HG03095 (cell line): ENCODE measurements at regions not wholly inside any gene's neighbourhood (a gene's known extent, or its start where the extent isn't known, plus 50 kb on each side); places are given as distances from the start of the nearest gene placed in this dataset.
A peak's percentile ranks its signal among the peaks of the same experiment; 100 is the strongest.
"Not testable (repeated sequence)": the region's sequence is repeated elsewhere in the genome, so short reads cannot be mapped to it uniquely, and the experiment has no call there.

Experiments
- ATAC-seq: cut with Tn5 transposase; IDR thresholded peaks from one replicate; pipeline ENCODE4 v1.9.1; 2021; ENCODE audit warnings: moderate library complexity; ENCODE audit not compliant: unreplicated experiment

- no peak for ATAC-seq
These were observed 57.5 kb upstream of the GC start for GRCh38 chr4:71841336-71841735.

- ATAC-seq, result no peak
These were observed 63.4 kb upstream of the GC start for GRCh38 chr4:71847300-71847699.

GRCh38 chr4:71855944-71856343 lies 72.1 kb upstream of the GC start:
- no peak for ATAC-seq

GRCh38 chr4:71857713-71858451 lies 74.0 kb upstream of the GC start:
- no peak for ATAC-seq

GRCh38 chr4:71860643-71861042 lies 76.8 kb upstream of the GC start:
- no peak for ATAC-seq

GRCh38 chr4:71862315-71862714 lies 78.4 kb upstream of the GC start:
- ATAC-seq, result no peak

GRCh38 chr4:71863457-71863856 lies 79.6 kb upstream of the GC start:
- ATAC-seq, result no peak

GRCh38 chr4:71864380-71864779 lies 80.5 kb upstream of the GC start:
- ATAC-seq, result no peak

- ATAC-seq, result no peak
These were observed 82.5 kb upstream of the GC start for GRCh38 chr4:71866212-71866885.

GRCh38 chr4:71867598-71867997 lies 83.7 kb upstream of the GC start:
- no peak for ATAC-seq

- no peak for ATAC-seq
These were observed 86.6 kb upstream of the GC start for GRCh38 chr4:71870456-71870855.

GRCh38 chr4:71872221-71872620 lies 88.3 kb upstream of the GC start:
- no peak for ATAC-seq

- ATAC-seq, result no peak
These were observed 89.0 kb upstream of the GC start for GRCh38 chr4:71872767-71873415.

- ATAC-seq, result no peak
These were observed 94.5 kb upstream of the GC start for GRCh38 chr4:71878376-71878775.

- ATAC-seq, result no peak
These were observed 98.4 kb upstream of the GC start for GRCh38 chr4:71882113-71882841.

GRCh38 chr4:71900366-71900765 lies 116.5 kb upstream of the GC start:
- ATAC-seq, result peak; percentile 62

GRCh38 chr4:71905594-71905993 lies 121.7 kb upstream of the GC start:
- ATAC-seq, result not testable (repeated sequence)

GRCh38 chr4:71906096-71906495 lies 122.2 kb upstream of the GC start:
- ATAC-seq, result no peak

- ATAC-seq, result no peak
These were observed 123.2 kb upstream of the GC start for GRCh38 chr4:71907071-71907470.

GRCh38 chr4:71907782-71908181 lies 123.9 kb upstream of the GC start:
- ATAC-seq, result peak; percentile 79

- no peak for ATAC-seq
These were observed 118.5 kb upstream of the NPFFR2 start for GRCh38 chr4:71913275-71913674.
